ENCODE measurements at regions not wholly inside any gene's neighbourhood (a gene's known extent, or its start where the extent isn't known, plus 50 kb on each side); places are given as distances from the start of the nearest gene placed in this dataset.

DNA sequence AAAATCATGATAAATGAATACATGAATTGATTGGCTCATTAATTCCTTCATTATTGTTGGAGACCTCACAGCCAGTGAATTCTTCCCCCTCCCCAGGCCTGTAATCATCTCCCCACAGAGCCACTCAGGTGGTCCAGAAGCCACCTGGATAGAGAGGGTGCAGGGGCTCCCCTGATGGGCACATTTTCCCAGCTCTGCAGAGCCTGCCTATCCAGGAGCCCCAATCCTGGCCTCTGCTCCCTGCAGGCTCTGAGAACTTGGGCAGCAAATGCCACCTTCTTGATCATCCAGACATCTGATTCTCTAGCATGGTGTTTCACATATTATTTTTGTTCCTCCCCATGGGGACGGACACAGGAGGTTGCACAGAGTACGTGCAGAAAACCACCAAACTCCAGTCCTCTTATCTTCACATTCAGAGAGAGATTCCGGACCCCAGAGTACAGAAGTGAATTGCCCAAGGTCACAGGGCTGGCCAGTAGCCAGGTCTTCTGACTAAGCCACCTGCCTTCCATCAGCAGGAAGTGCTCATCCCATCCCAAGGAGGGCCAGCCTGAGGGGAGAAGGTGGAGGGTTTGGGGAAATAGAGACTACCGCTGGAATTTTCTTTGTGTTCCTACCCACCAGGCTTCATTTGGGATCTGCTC, 348.0 kb downstream of the BUD13 start (continued):
- TF ChIP-seq, protein P1, sequence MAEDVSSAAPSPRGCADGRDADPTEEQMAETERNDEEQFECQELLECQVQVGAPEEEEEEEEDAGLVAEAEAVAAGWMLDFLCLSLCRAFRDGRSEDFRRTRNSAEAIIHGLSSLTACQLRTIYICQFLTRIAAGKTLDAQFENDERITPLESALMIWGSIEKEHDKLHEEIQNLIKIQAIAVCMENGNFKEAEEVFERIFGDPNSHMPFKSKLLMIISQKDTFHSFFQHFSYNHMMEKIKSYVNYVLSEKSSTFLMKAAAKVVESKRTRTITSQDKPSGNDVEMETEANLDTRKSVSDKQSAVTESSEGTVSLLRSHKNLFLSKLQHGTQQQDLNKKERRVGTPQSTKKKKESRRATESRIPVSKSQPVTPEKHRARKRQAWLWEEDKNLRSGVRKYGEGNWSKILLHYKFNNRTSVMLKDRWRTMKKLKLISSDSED (CRISPR knock-in tag; IDR thresholded peaks at IDR 0.05), result no peak
- TF ChIP-seq ZNF354B (CRISPR knock-in tag; IDR thresholded peaks at IDR 0.05), result no peak
- no peak for TF ChIP-seq CSRNP2 (CRISPR knock-in tag; conservative IDR thresholded peaks at IDR 0.05; ENCODE audit: low read depth)
- no peak for TF ChIP-seq ASH2L (IDR thresholded peaks at IDR 0.05; ENCODE audit: insufficient read length, low read depth, low read length)
- TF ChIP-seq, protein P2, sequence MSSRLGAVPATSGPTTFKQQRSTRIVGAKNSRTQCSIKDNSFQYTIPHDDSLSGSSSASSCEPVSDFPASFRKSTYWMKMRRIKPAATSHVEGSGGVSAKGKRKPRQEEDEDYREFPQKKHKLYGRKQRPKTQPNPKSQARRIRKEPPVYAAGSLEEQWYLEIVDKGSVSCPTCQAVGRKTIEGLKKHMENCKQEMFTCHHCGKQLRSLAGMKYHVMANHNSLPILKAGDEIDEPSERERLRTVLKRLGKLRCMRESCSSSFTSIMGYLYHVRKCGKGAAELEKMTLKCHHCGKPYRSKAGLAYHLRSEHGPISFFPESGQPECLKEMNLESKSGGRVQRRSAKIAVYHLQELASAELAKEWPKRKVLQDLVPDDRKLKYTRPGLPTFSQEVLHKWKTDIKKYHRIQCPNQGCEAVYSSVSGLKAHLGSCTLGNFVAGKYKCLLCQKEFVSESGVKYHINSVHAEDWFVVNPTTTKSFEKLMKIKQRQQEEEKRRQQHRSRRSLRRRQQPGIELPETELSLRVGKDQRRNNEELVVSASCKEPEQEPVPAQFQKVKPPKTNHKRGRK (CRISPR knock-in tag; IDR thresholded peaks at IDR 0.05), result no peak
- no peak for TF ChIP-seq CHCHD3 (CRISPR knock-in tag; IDR thresholded peaks at IDR 0.05)
- TF ChIP-seq ZNF503 (CRISPR knock-in tag; IDR thresholded peaks at IDR 0.05), result no peak
- peak; percentile 36; the same call in 1 of the 2 replicates for TF ChIP-seq JUNB (CRISPR knock-in tag; IDR thresholded peaks at IDR 0.05; ENCODE audit: borderline replicate concordance)
- TF ChIP-seq, protein P3, sequence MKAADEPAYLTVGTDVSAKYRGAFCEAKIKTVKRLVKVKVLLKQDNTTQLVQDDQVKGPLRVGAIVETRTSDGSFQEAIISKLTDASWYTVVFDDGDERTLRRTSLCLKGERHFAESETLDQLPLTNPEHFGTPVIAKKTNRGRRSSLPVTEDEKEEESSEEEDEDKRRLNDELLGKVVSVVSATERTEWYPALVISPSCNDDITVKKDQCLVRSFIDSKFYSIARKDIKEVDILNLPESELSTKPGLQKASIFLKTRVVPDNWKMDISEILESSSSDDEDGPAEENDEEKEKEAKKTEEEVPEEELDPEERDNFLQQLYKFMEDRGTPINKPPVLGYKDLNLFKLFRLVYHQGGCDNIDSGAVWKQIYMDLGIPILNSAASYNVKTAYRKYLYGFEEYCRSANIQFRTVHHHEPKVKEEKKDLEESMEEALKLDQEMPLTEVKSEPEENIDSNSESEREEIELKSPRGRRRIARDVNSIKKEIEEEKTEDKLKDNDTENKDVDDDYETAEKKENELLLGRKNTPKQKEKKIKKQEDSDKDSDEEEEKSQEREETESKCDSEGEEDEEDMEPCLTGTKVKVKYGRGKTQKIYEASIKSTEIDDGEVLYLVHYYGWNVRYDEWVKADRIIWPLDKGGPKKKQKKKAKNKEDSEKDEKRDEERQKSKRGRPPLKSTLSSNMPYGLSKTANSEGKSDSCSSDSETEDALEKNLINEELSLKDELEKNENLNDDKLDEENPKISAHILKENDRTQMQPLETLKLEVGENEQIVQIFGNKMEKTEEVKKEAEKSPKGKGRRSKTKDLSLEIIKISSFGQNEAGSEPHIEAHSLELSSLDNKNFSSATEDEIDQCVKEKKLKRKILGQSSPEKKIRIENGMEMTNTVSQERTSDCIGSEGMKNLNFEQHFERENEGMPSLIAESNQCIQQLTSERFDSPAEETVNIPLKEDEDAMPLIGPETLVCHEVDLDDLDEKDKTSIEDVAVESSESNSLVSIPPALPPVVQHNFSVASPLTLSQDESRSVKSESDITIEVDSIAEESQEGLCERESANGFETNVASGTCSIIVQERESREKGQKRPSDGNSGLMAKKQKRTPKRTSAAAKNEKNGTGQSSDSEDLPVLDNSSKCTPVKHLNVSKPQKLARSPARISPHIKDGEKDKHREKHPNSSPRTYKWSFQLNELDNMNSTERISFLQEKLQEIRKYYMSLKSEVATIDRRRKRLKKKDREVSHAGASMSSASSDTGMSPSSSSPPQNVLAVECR (CRISPR knock-in tag; IDR thresholded peaks at IDR 0.05; ENCODE audit: borderline replicate concordance), result no peak
- TF ChIP-seq TMF1 (CRISPR knock-in tag; IDR thresholded peaks at IDR 0.05; ENCODE audit: low read depth), result no peak
- TF ChIP-seq ZBTB38 (CRISPR knock-in tag; IDR thresholded peaks at IDR 0.05), result no peak

Measured in HepG2 (cell line).